GM23338 (cell line): ENCODE measurements at regions not wholly inside any gene's neighbourhood (a gene's known extent, or its start where the extent isn't known, plus 50 kb on each side); places are given as distances from the start of the nearest gene placed in this dataset.

Source experiments
- ATAC-seq: fragments of 200-7000 bp; cut with Tn5 transposase; 3 replicates; pipeline ENCODE4 v1.9.1; 2020
- DNase-seq: peaks from one replicate; pipeline ENCODE4 v3.0.0-alpha.2; 2015; ENCODE audit warnings: low spot score
- H2AFZ ChIP-seq: fragments of 200-600 bp; sonication (generic); 2 replicates; pipeline ENCODE4 v1.8.0; 2016; ENCODE audit warnings: antibody characterized with exemption, mild to moderate bottlenecking, moderate library complexity
- H3F3A ChIP-seq: fragments of 200-600 bp; sonication (generic); replicated peaks from 2 replicates; pipeline ENCODE4 v1.8.0; 2017; ENCODE audit warnings: antibody characterized with exemption, mixed run types, low read depth
- H3K27ac ChIP-seq: fragments of 200-600 bp; sonication (generic); 2 replicates; pipeline ENCODE4 v1.6.1; 2016; ENCODE audit warnings: low read depth
- H3K27me3 ChIP-seq: fragments of 200-600 bp; sonication (generic); 2 replicates; pipeline ENCODE4 v1.8.0; 2016; ENCODE audit warnings: mild to moderate bottlenecking, mixed run types, moderate library complexity; ENCODE audit not compliant: insufficient read depth
- H3K36me3 ChIP-seq: fragments of 200-600 bp; sonication (generic); 2 replicates; pipeline ENCODE4 v1.8.0; 2016; ENCODE audit warnings: mild to moderate bottlenecking; ENCODE audit not compliant: insufficient read depth
- H3K4me1 ChIP-seq: fragments of 200-600 bp; sonication (generic); 2 replicates; pipeline ENCODE4 v1.8.0; 2016; ENCODE audit warnings: mild to moderate bottlenecking, moderate library complexity; ENCODE audit not compliant: insufficient read depth
- H3K4me2 ChIP-seq: fragments of 200-600 bp; sonication (generic); 2 replicates; pipeline ENCODE4 v1.7.1; 2017; ENCODE audit warnings: mixed run types
- H3K4me3 ChIP-seq: fragments of 200-600 bp; sonication (generic); 2 replicates; pipeline ENCODE4 v1.6.1; 2016; ENCODE audit warnings: mixed run types
- H3K79me2 ChIP-seq: fragments of 200-600 bp; sonication (generic); replicated peaks from 2 replicates; pipeline ENCODE4 v1.8.0; 2017; ENCODE audit warnings: mild to moderate bottlenecking; ENCODE audit not compliant: insufficient read depth
- H3K9me2 ChIP-seq: fragments of 200-600 bp; sonication (generic); 2 replicates; pipeline ENCODE4 v1.8.0; 2017; ENCODE audit not compliant: insufficient read depth
- H4K20me1 ChIP-seq: fragments of 200-600 bp; sonication (generic); replicated peaks from 2 replicates; pipeline ENCODE4 v1.8.0; 2017; ENCODE audit warnings: mild to moderate bottlenecking; ENCODE audit not compliant: insufficient read depth
- H3K27ac Mint-ChIP-seq: 2 replicates; pipeline ENCODE4 v1.8.0; 2020; ENCODE audit warnings: inconsistent platforms, mild to moderate bottlenecking, moderate library complexity, mixed read lengths
- H3K27me3 Mint-ChIP-seq: 3 replicates; pipeline ENCODE4 v1.8.0; 2022; ENCODE audit warnings: low read depth, mild to moderate bottlenecking, moderate library complexity, mixed read lengths, inconsistent platforms; ENCODE audit not compliant: insufficient read depth, poor library complexity
- H3K36me3 Mint-ChIP-seq: 3 replicates; pipeline ENCODE4 v1.8.0; 2021; ENCODE audit warnings: low read depth, mild to moderate bottlenecking, inconsistent platforms, moderate library complexity, mixed read lengths
- H3K4me1 Mint-ChIP-seq: 3 replicates; pipeline ENCODE4 v1.8.0; 2020; ENCODE audit warnings: mild to moderate bottlenecking, inconsistent platforms, mixed read lengths
- H3K4me3 Mint-ChIP-seq: 3 replicates; pipeline ENCODE4 v1.8.0; 2021; ENCODE audit warnings: moderate library complexity, mild to moderate bottlenecking, inconsistent platforms, mixed read lengths
- H3K9me3 Mint-ChIP-seq: 3 replicates; pipeline ENCODE4 v1.8.0; 2020; ENCODE audit warnings: moderate library complexity, mild to moderate bottlenecking, inconsistent platforms, mixed read lengths
- CREB1 ChIP-seq: fragments of 250-450 bp; sonication (Bioruptor Pico); IDR thresholded peaks from 2 replicates; pipeline ENCODE4 v1.5.0; 2020; ENCODE audit warnings: low read depth, mild to moderate bottlenecking, moderate library complexity
- EZH2 ChIP-seq: fragments of 200-600 bp; sonication (generic); IDR thresholded peaks from one replicate; pipeline ENCODE4 v1.8.0; 2017; ENCODE audit warnings: antibody characterized with exemption, mild to moderate bottlenecking, low read depth; ENCODE audit not compliant: unreplicated experiment
- EZH2phosphoT487 ChIP-seq: fragments of 200-600 bp; sonication (generic); IDR thresholded peaks from one replicate; pipeline ENCODE4 v1.8.1; 2018; ENCODE audit warnings: antibody characterized with exemption; ENCODE audit not compliant: unreplicated experiment
- JUNB ChIP-seq: IDR thresholded peaks from one replicate; pipeline ENCODE4 v1.6.1; 2016; ENCODE audit warnings: antibody characterized with exemption; ENCODE audit not compliant: unreplicated experiment
- NANOG ChIP-seq: IDR thresholded peaks from 2 replicates; pipeline ENCODE4 v1.6.1; 2016; ENCODE audit warnings: antibody characterized with exemption, borderline replicate concordance
- POLR2AphosphoS5 ChIP-seq: IDR thresholded peaks from 2 replicates; pipeline ENCODE4 v1.6.1; 2016; ENCODE audit warnings: antibody characterized with exemption, low read depth
- ZNF114 ChIP-seq: fragments of 250-450 bp; sonication (Bioruptor Pico); IDR thresholded peaks from 2 replicates; pipeline ENCODE4 v1.5.0; 2020; ENCODE audit warnings: mild to moderate bottlenecking, moderate library complexity
- ZNF331 ChIP-seq: fragments of 250-450 bp; sonication (Bioruptor Pico); IDR thresholded peaks from 2 replicates; pipeline ENCODE4 v1.5.0; 2020; ENCODE audit warnings: low read depth, mild to moderate bottlenecking, moderate library complexity
- ZNF462 ChIP-seq: fragments of 250-450 bp; sonication (Bioruptor Pico); IDR thresholded peaks from 2 replicates; pipeline ENCODE4 v1.5.0; 2020; ENCODE audit warnings: mild to moderate bottlenecking, moderate library complexity
- TF ChIP-seq, protein P1 (sequence below), 2 experiments: fragments of 200-600 bp in 1 of 2; sonication (generic) in 1 of 2; conservative IDR thresholded peaks; 2 replicates each; pipeline versions ENCODE4 v1.5.1 to v1.6.1; 2016 to 2017; ENCODE audit warnings: antibody characterized with exemption in 2 of 2, low read depth in 2 of 2, mild to moderate bottlenecking in 2 of 2, moderate library complexity in 1 of 2
- TF ChIP-seq, protein P2 (sequence below): IDR thresholded peaks from 2 replicates; pipeline ENCODE4 v1.6.1; 2016; ENCODE audit warnings: antibody characterized with exemption

- no peaks in the 10 kb centered on the region for H3K4me1 ChIP-seq
- H2AFZ ChIP-seq: no peak overlapping the region
- no peaks in the 10 kb centered on the region for H3K36me3 Mint-ChIP-seq
- ATAC-seq (no peak), DNase-seq (no peak)
- no peaks in the 10 kb centered on the region for H3K36me3 ChIP-seq
- H3K27ac Mint-ChIP-seq: no peak overlapping the region
- H3K4me2 ChIP-seq: no peak overlapping the region
- no peak overlapping the region for H3K27ac ChIP-seq
- H3K9me3 Mint-ChIP-seq: no peaks in the 10 kb centered on the region
- no peaks in the 10 kb centered on the region for H3K79me2 ChIP-seq
- no peaks in the 10 kb centered on the region for H4K20me1 ChIP-seq
- H3K4me3 Mint-ChIP-seq: no peak overlapping the region
- H3K4me3 ChIP-seq: no peak overlapping the region
- H3K4me1 Mint-ChIP-seq: no peaks in the 10 kb centered on the region
- H3K27me3 Mint-ChIP-seq: peaks cover 2% of the 10 kb centered on the region
- H3K9me2 ChIP-seq: 0 out of 2 replicates have a peak, but pooled peaks cover 12% of the 10 kb centered on the region
- no peaks in the 10 kb centered on the region for H3F3A ChIP-seq
- H3K27me3 ChIP-seq: no peaks in the 10 kb centered on the region
- TF ChIP-seq, protein P1, sequence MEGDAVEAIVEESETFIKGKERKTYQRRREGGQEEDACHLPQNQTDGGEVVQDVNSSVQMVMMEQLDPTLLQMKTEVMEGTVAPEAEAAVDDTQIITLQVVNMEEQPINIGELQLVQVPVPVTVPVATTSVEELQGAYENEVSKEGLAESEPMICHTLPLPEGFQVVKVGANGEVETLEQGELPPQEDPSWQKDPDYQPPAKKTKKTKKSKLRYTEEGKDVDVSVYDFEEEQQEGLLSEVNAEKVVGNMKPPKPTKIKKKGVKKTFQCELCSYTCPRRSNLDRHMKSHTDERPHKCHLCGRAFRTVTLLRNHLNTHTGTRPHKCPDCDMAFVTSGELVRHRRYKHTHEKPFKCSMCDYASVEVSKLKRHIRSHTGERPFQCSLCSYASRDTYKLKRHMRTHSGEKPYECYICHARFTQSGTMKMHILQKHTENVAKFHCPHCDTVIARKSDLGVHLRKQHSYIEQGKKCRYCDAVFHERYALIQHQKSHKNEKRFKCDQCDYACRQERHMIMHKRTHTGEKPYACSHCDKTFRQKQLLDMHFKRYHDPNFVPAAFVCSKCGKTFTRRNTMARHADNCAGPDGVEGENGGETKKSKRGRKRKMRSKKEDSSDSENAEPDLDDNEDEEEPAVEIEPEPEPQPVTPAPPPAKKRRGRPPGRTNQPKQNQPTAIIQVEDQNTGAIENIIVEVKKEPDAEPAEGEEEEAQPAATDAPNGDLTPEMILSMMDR (conservative IDR thresholded peaks at IDR 0.05; ENCODE audit: low read depth in 2 of 2): no peak
Observed at GRCh38 chr7:41793556-41793955, 90.7 kb upstream of the INHBA start.

- DNase-seq (no peak), ATAC-seq (no peak)
- no peak overlapping the region for H3K4me3 Mint-ChIP-seq
- H3K79me2 ChIP-seq: no peaks in the 10 kb centered on the region
- H4K20me1 ChIP-seq: no peaks in the 10 kb centered on the region
- H3K36me3 ChIP-seq: no peaks in the 10 kb centered on the region
- H3K9me3 Mint-ChIP-seq: no peaks in the 10 kb centered on the region
- no peak overlapping the region for H3K27ac Mint-ChIP-seq
- H3K4me3 ChIP-seq: no peak overlapping the region
- H3K4me1 ChIP-seq: no peaks in the 10 kb centered on the region
- 0 out of 2 replicates have a peak, but pooled peaks cover 7% of the 10 kb centered on the region for H3K9me2 ChIP-seq
- no peaks in the 10 kb centered on the region for H3K4me1 Mint-ChIP-seq
- peaks cover 2% of the 10 kb centered on the region for H3K27me3 Mint-ChIP-seq
- H3K36me3 Mint-ChIP-seq: no peaks in the 10 kb centered on the region
- H3K27me3 ChIP-seq: no peaks in the 10 kb centered on the region
- no peak overlapping the region for H3K27ac ChIP-seq
- H3K4me2 ChIP-seq: no peak overlapping the region
- H2AFZ ChIP-seq: no peak overlapping the region
- H3F3A ChIP-seq: no peaks in the 10 kb centered on the region
- TF ChIP-seq ZNF331 (no peak), JUNB (no peak), EZH2phosphoT487 (no peak), NANOG (no peak), ZNF462 (CRISPR knock-in tag) (no peak), EZH2 (no peak), ZNF114 (CRISPR knock-in tag) (no peak), POLR2AphosphoS5 (no peak), CREB1 (no peak)
- TF ChIP-seq, protein P2, sequence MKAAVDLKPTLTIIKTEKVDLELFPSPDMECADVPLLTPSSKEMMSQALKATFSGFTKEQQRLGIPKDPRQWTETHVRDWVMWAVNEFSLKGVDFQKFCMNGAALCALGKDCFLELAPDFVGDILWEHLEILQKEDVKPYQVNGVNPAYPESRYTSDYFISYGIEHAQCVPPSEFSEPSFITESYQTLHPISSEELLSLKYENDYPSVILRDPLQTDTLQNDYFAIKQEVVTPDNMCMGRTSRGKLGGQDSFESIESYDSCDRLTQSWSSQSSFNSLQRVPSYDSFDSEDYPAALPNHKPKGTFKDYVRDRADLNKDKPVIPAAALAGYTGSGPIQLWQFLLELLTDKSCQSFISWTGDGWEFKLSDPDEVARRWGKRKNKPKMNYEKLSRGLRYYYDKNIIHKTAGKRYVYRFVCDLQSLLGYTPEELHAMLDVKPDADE: no peak
- TF ChIP-seq, protein P1 (conservative IDR thresholded peaks at IDR 0.05; ENCODE audit: low read depth in 2 of 2): no peak
Observed at GRCh38 chr7:41792120-41792519, 89.2 kb upstream of the INHBA start.
